Occipital lobe (tissue), 1 donor: ENCODE measurements at regions not wholly inside any gene's neighbourhood (a gene's known extent, or its start where the extent isn't known, plus 50 kb on each side); places are given as distances from the start of the nearest gene placed in this dataset.

Source experiments
- DNase-seq: peaks from one replicate; lab custom pipeline; 2025; lab: John Stamatoyannopoulos, UW

- DNase-seq, result no peak
Observed at GRCh38 chr1:81493102-81493869, 307.4 kb upstream of the ADGRL2 start.

DNA sequence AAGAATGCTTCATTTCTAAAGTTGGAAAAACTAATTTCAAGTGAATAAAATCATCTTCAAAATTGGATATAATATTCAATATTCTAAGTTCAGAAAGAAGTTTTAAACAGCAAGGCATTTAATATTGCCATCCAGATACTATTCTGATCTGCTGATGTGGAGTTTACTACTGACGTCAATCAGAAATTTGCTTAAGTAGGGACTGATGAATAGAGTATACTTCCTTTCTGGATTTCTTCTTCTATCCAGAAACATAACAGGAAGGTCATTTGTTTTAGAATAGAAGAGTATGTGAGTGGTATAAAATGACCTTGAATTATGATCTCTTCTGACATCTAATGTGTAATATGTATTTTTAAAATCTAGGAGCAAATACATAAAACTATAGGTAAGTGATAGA is 308.1 kb upstream of the ADGRL2 start:
- no peak for DNase-seq

GRCh38 chr1:81490614-81491013 is 310.1 kb upstream of the ADGRL2 start:
- no peak for DNase-seq

DNA sequence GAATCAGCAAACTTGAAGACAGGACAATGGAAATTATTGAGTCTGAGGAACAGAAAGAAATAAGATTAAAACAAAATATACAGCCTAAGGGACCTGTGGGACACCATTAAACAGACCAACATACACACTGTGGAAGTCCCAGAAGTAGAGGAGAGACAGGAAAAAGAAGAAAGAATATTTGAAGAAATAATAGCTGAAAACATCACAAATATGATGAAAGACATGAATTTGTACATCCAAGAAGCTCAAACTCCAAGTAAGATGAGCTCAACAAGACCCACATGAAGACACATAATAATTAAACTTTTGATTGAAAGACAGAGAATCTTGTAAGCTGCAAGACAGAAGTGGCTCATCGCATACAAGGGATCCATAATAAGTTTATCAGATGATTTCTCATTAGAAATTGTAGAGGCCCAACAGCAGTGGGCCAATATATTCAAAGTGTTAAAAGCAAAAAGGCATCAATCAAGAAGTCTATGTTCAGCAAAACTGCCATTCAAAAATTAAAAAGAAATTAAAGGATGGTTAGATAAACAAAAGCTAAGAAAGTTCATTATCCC is 311.3 kb upstream of the ADGRL2 start:
- no peak for DNase-seq

DNA sequence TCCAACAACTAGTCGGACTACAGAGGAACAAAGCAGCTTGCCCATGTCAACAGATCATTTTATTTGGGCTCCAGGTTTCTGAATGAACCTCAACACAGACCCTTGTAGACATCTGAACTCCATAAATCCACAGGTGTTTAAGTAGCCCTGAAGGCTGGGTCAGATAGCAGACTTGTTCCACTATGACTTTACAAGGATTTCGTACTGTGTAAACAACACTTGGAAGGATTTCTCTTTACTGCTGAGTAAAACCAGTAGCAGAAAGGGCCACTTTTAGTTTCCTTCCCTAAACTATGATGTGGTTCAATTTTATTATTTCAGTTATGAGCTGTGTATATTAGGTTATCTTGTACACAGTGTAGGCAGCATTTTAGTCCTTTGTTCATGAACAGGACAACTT is 316.4 kb upstream of the ADGRL2 start:
- no peak for DNase-seq

- DNase-seq, result peak; percentile 31
Observed at GRCh38 chr1:81478219-81478618, 322.5 kb upstream of the ADGRL2 start.

GRCh38 chr1:81477710-81478109 is 323.0 kb upstream of the ADGRL2 start:
- DNase-seq, result no peak

DNA sequence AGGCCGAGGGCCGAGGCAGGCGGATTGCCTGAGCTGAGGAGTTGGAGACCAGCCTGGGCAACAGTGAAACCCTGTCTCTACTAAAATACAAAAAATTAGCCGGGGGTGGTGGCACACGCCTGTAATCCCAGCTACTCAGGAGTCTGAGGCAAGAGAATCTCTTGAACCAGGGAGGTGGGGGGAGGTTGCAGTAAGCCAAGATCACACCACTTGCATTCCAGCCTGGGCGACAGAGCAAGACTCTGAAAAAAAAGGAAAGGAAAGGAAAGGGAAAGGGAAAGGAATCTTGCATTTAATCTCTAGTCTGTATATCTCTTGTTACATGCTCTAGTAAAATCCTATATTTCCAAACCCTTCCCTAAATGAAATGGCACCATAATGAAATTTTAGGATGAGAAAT is 328.3 kb upstream of the ADGRL2 start:
- no peak for DNase-seq

- no peak for DNase-seq
Observed at GRCh38 chr1:81471255-81471654, 329.5 kb upstream of the ADGRL2 start.

- no peak for DNase-seq
Observed at GRCh38 chr1:81470275-81470674, 330.5 kb upstream of the ADGRL2 start.

GRCh38 chr1:81467383-81467782 is 333.4 kb upstream of the ADGRL2 start:
- no peak for DNase-seq

- DNase-seq, result no peak
Observed at GRCh38 chr1:81466961-81467360, 333.8 kb upstream of the ADGRL2 start.

- no peak for DNase-seq
Observed at GRCh38 chr1:81463936-81464837, 336.5 kb upstream of the ADGRL2 start.

DNA sequence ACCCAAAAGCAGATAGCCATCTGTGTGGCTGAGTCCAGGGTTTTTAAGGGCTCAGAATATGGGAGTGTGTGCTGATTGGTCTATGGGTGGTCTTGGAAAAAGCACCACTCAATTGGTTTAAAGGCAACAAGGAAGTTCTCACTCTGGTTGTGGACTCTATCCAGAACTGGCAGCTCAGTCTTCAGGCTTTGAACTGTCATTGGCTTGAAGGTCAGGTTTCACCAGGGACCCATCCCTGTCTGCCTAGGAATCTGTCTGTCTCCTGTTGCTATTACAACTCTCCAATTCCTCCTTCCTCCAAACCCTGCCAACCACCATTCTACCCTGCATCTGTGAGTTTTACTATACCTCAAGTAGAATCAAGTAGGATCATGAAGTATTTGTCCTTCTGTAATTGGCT is 341.7 kb upstream of the ADGRL2 start:
- DNase-seq, result no peak

GRCh38 chr1:81458186-81458585 is 342.5 kb upstream of the ADGRL2 start:
- no peak for DNase-seq

- DNase-seq, result no peak
Observed at GRCh38 chr1:81455481-81455880, 345.3 kb upstream of the ADGRL2 start.

GRCh38 chr1:81453971-81454370 is 346.8 kb upstream of the ADGRL2 start:
- DNase-seq, result no peak

DNA sequence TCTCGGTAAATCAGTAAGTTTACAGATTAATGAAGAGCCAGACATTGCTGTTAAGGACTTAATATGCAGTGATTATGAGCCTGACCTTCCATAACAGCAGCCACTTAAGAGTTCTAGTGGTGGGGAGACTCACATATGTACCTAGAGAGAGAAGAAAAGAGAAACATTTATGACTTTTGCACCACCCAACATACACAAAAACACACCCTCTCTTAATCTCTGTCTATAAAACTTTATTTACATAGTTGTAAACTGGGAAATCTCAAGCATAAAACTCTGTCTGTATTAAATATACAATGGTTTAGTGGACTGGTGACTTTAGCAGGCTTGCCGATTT is 347.4 kb upstream of the ADGRL2 start:
- no peak for DNase-seq

DNA sequence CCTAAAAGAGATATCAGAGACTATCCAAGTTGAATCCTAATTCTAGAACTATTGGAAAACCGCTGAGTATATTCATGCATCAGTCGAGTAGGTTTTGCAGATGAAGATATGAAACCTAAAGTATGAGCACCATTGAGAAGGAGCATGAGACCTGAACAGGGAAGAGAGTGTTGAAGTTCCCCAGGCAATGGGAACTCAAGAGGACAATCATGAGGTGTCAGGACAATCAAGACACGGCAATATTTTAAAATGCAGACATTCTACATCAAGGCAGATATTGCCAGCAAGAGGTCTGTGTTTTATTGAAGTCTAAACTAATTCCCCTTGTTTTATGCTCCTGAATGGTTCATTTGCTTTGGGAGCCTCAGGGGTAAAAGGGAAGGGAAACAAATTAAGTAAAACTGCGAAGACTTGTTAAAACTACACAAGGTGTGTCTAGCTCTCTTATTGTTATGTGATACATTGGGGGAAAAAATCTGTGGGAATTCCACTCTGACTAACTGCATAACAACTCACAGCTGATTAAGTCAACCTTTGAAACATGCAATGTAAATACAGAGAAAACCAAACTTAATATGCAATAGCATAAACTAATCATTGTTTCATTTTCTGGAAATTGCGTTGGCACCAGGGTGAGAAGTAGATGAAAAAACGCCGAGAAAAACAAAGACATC is 347.9 kb upstream of the ADGRL2 start:
- no peak for DNase-seq

DNA sequence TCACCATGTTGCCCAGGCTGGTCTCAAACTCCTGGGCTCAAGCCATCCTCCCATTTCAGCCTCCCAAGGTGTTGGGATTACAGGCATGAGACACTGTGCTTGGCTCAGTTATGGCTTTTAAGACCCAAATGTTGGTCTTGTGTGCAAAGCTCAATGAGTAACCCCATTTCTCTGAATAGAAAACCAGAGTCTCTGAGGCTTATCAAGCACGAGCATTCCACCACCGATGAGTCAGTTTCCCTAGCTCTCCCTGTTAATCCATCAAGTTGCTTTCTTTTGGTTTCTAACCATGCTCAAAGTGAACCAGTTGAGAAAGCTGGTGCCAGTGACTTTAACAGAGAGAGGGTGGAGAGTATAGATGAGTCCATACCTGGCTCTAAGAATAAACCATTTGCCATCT is 350.9 kb upstream of the ADGRL2 start:
- no peak for DNase-seq

DNA sequence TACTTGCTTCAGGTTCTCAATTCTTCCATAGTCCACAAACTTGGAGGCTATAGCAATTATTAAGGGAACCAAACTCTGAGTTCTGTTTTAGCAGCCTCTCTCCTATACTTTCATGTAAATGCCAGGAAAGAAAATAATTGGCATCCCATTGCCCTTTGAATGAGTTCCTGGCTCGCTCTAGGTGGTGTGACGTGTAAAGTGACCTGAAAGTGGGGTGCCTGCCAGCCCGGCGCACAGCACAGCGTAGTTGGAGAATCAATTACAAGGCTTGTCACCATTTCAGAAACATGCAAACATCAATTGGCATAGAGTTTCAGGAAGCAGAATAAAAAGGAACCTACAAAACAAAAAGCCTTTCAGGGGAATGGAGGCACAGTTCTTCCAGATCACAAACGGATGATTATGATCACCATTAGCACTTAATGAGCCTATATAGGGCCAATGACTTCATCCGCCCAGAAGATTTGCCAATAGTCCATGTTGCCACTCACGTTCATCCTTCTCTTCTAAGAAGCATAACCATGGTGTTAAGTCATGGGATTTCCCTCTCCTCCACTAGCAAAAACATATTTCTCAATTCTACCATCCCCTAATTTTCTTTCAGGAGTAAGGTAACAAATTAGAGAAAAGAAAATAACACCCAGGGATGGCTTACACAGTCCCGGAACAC is 354.6 kb upstream of the ADGRL2 start:
- DNase-seq, result no peak

DNA sequence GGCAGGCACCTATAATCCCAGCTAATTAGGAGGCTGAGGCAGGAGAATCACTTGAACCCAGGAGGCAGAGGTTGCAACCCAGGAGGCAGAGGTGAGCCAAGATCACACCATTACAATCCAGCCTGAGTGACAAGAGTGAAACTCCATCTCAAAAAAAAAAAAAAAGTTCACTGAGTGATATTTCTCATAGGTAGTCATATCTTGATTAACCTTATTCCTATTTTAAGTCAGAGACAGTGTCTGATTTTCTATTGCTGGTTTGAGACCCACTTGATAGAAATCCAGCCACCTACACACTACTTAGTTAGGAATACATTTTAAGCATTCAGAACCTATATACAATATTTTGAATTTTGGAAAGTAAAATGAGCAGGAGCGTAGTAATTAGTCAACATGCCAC is 357.4 kb upstream of the ADGRL2 start:
- DNase-seq, result no peak
